Testis (tissue), 2 donors: ENCODE measurements at regions not wholly inside any gene's neighbourhood (a gene's known extent, or its start where the extent isn't known, plus 50 kb on each side); places are given as distances from the start of the nearest gene placed in this dataset.

Experiments
- DNase-seq: peaks from one replicate; pipeline ENCODE4 v3.0.0-alpha.2; 2019
- H3K27ac ChIP-seq, 2 donors: fragments of 200-600 bp; sonication (generic); one replicate each; pipeline ENCODE4 v1.5.1; 2019
- H3K27me3 ChIP-seq: fragments of 200-600 bp; sonication (generic); one replicate; pipeline ENCODE4 v1.5.1; 2019
- H3K36me3 ChIP-seq: fragments of 200-600 bp; sonication (generic); one replicate; pipeline ENCODE4 v1.5.1; 2017; ENCODE audit warnings: low read depth; ENCODE audit errors: missing control alignments
- H3K4me1 ChIP-seq: fragments of 200-600 bp; sonication (generic); one replicate; pipeline ENCODE4 v1.5.1; 2019
- H3K4me3 ChIP-seq, 2 donors: fragments of 200-600 bp; sonication (generic); one replicate each; pipeline ENCODE4 v1.5.1; 2017 to 2019
- H3K9me3 ChIP-seq: fragments of 200-600 bp; sonication (generic); one replicate; pipeline ENCODE4 v1.5.1; 2017
- CTCF ChIP-seq, 3 experiments: fragments of 450-650 bp in 2 of 3; fragments of 200-600 bp in 1 of 3; sonication (generic) in 1 of 3; IDR thresholded peaks; one replicate each; pipeline ENCODE4 v1.5.1; 2016 to 2019; ENCODE audit warnings: antibody characterized with exemption in 3 of 3, mild to moderate bottlenecking in 2 of 3, moderate library complexity in 1 of 3
- POLR2A ChIP-seq: fragments of 450-650 bp; IDR thresholded peaks from one replicate; pipeline ENCODE4 v1.6.1; 2017; ENCODE audit warnings: antibody characterized with exemption, mild to moderate bottlenecking, moderate library complexity
- WGBS, 2 donors: methylation state at CpG; one replicate each; pipeline ENCODE4 v1.1.5; 2018; 5-methylcytosine and 5-hydroxymethylcytosine counted together
- intact Hi-C: fragments of 100-400 bp; cut with DNase I; formaldehyde crosslinking; loops from one replicate; pipeline ENCODE4 v1.15.1; 2023; ENCODE audit warnings: low total_unique reads

GRCh38 chr22:48649466-48649865 is 1178.2 kb downstream of the BRD1 start:
- intact Hi-C loops = no loop called here
- no peak for TF ChIP-seq CTCF (IDR thresholded peaks at IDR 0.05)
- TF ChIP-seq POLR2A = no peak
- Histone ChIP-seq H3K9me3 (no peaks in the 10 kb centered on the region), H3K4me3 (no peak overlapping the region), H3K27ac (no peak overlapping the region), H3K27me3 (no peaks in the 10 kb centered on the region), H3K4me1 (no peaks in the 10 kb centered on the region), H3K36me3 (no peaks in the 10 kb centered on the region)
- WGBS, 2 donors = 90 to 92% methylated on average over 16 of the region's 16 CpGs
- no peak for DNase-seq

GRCh38 chr22:48649031-48649430 is 1178.6 kb downstream of the BRD1 start:
- H3K4me3 ChIP-seq = no peak overlapping the region
- H3K4me1 ChIP-seq = no peaks in the 10 kb centered on the region
- intact Hi-C loops = no loop called here
- H3K27me3 ChIP-seq = no peaks in the 10 kb centered on the region
- no peaks in the 10 kb centered on the region for H3K9me3 ChIP-seq
- H3K27ac ChIP-seq = no peak overlapping the region
- H3K36me3 ChIP-seq = no peaks in the 10 kb centered on the region
- WGBS, 2 donors = 94 to 96% methylated on average over 4 to 9 of the region's 9 CpGs
- TF ChIP-seq CTCF (IDR thresholded peaks at IDR 0.05) (no peak), POLR2A (no peak)
- DNase-seq = no peak

GRCh38 chr22:48647606-48648515 is 1179.8 kb downstream of the BRD1 start:
- Histone ChIP-seq H3K9me3 (no peaks in the 10 kb centered on the region), H3K4me3 (no peak overlapping the region), H3K36me3 (no peaks in the 10 kb centered on the region), H3K4me1 (no peaks in the 10 kb centered on the region), H3K27me3 (no peaks in the 10 kb centered on the region), H3K27ac (no peak overlapping the region)
- no peak for TF ChIP-seq CTCF (IDR thresholded peaks at IDR 0.05)
- TF ChIP-seq POLR2A = no peak
- intact Hi-C loops = no loop called here
- WGBS, 2 donors = 92 to 94% methylated on average over 9 to 25 of the region's 25 CpGs
- no peak for DNase-seq

- Histone ChIP-seq H3K4me1 (no peaks in the 10 kb centered on the region), H3K27ac (no peak overlapping the region), H3K4me3 (no peak overlapping the region), H3K9me3 (no peaks in the 10 kb centered on the region), H3K36me3 (no peaks in the 10 kb centered on the region), H3K27me3 (no peaks in the 10 kb centered on the region)
- intact Hi-C loops = no loop called here
- WGBS, 2 donors = 90 to 92% methylated on average over 11 to 13 of the region's 13 CpGs
- TF ChIP-seq POLR2A (no peak), CTCF (IDR thresholded peaks at IDR 0.05) (no peak)
- no peak for DNase-seq
Measured at GRCh38 chr22:48647051-48647450, 1180.6 kb downstream of the BRD1 start.
